Lower leg skin (tissue), 3 donors: ENCODE measurements at regions not wholly inside any gene's neighbourhood (a gene's known extent, or its start where the extent isn't known, plus 50 kb on each side); places are given as distances from the start of the nearest gene placed in this dataset.

Source experiments
- CTCF ChIP-seq, 3 donors: fragments of 450-650 bp; IDR thresholded peaks; one replicate each; pipeline ENCODE4 v1.5.1; 2016; ENCODE audit warnings: antibody characterized with exemption in 3 of 3, mild to moderate bottlenecking in 3 of 3, moderate library complexity in 2 of 3
- POLR2A ChIP-seq, 2 donors: fragments of 450-650 bp; IDR thresholded peaks; one replicate each; pipeline ENCODE4 v1.6.1; 2016 to 2017; ENCODE audit warnings: antibody characterized with exemption in 2 of 2, mild to moderate bottlenecking in 1 of 2, moderate library complexity in 1 of 2

GRCh38 chr22:44611880-44612496 is 90.0 kb upstream of the PRR5 start:
- TF ChIP-seq CTCF (IDR thresholded peaks at IDR 0.05) (no peak), POLR2A (IDR thresholded peaks at IDR 0.05) (no peak)
